DMS79 (cell line): ENCODE measurements at regions not wholly inside any gene's neighbourhood (a gene's known extent, or its start where the extent isn't known, plus 50 kb on each side); places are given as distances from the start of the nearest gene placed in this dataset.

Source experiments
- DNase-seq: peaks from one replicate; lab custom pipeline; 2025; lab: John Stamatoyannopoulos, UW

DNA sequence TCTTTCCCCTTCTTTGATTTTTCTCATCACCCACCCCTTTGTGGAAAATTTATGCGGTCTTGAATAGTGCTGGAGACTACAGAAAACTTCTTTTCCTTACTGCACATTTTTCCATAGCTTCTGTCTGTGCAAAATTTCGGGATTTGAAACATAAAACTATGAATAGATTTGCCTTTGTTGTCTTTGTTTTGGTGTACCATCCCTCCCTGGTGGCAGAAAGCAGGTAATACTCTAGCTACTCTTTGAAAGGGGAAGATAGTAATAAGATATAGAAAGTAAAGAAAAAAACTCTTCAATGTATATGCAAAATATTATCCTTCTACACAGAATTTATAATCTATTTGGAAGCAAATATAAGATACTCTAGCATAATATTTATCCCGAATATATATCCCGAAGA, 79.1 kb upstream of the LMO3 start:
- no peak for DNase-seq

DNA sequence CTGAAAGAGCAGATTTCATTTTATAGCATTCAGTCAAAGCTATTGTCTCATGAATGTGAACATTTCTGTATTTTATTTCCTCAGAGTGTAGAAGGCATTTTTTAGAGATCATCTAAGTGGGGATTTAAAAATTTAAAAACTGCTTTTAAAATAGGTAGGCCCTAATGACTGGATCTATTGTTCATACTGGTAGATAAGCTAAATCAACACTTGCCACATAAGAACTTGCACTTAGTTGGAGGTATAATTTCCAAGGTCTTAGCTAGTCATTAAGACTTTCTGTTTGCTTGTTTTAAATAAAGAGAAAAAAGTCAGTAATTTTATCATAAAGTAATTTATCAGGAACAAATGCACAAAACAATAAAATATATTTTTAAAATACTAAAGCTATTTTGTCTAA, 75.2 kb upstream of the LMO3 start:
- DNase-seq, result no peak

DNA sequence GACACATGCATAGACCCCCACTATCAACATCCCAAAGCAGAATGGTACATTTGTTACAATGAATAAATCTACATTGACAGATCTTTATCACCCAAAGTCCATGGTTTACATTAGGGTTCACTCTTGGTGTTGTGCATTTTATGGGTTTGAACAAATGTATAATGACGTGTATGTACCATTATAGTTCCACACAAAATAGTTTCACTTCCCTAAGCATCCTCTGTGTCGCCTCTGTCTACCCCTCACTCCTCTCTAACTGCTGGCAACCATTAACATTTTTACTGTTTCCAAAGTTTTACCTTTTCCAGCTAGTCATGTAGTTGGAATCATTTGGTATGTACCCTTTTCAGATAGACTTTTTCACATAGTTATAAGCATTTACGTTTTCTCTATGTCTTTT, 69.5 kb upstream of the LMO3 start:
- DNase-seq, result no peak

DNA sequence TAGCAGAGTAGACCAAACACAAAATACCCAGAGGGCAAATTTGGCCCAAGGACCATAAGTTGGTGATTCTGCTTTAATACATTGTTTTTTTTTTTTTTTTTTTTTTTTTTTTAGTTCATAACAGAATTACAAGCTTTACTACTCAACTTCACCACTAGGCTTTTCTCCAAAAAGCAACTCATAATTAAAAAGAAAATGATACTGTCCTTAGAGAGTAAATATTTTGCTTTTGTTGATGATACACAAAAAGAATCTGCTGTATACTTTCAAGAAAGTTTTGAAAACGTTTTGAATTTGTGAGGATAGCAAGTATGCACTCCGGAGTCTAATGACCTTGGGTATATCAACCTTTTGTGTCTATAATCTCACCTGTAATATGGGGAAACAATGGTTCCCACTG, 68.9 kb upstream of the LMO3 start:
- DNase-seq, result no peak

DNA sequence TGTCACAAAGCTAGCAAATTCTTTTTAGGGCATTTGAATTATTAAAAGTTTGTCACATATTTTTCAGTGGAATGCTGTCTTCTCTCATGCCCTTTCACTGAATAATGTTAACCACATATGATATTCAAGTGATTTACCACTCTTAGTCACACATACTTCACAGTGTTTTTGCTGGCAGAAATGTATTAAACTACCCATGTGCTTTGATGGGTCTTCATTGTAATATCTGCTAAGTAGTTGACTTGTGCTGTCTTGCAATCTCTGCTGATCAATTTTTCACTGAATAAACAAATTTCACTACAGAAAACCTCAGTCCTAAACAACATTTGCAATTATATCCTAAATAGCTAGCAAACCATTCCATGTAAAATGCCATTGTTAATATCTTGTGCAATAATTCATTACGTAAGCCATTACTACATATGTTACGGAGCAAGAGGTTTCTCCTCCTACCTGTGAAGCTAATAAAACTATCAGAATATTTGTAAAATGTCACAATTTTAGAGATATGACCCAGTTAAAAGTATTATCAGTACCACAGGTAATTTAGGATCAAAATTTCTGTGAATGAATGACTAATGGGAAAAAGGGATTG, 64.6 kb upstream of the LMO3 start:
- peak; percentile 4 for DNase-seq

DNA sequence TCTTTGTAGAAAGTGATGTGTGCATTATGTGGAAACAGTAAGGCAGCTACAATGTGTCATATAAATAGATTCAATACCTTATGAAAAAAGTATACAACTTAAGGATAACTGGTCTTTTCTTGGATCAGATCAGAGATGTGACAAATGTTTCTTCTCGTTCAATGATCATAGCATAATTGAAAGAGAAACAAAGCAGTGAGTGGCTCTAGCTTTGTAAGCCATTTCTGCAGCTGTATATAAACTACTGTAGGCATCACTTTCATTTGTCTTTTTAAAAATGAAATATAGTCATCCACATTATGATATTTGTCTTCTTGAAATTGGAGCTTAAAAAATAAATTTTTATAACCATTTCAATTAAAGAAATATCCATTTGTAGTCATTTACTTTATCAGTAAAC, 63.8 kb upstream of the LMO3 start:
- no peak for DNase-seq

DNA sequence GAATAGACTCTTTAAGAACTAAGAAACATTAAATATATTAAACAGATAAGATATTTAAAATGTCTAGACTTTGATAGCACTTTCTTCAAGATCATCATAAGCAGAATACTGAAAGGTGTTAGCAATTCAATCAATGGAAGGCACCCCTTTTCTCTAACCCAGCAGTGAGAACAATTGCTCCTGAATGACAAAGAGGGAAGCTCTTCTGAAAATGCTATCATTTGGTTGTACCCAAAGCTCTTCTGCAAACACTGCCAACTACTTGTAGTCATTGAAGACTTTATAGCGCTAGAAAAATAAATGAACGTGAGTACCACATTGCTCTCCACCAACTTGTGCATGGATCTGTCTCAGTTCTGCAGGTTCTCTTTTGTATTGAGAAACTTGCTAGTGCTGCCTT, 62.2 kb upstream of the LMO3 start:
- DNase-seq, result no peak

DNA sequence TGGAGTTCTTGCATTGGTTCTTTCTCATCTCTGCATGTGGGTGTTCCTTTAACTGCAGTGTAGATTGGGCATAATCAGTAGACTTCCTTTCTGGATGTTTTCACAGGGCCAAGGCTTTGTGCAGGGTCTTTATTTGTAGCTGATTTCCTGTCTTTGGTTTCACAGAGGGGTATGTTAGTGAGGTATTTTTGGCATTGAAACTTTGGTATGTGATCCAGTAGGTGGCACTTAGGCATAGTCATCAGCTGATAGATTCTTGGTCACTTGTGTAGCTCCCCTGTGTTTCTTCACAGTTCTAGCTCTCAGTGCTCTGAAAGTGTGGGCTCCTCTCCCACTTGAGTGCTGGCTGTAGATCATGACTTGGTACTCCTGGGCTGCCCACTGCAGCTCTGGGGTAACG, 52.7 kb upstream of the LMO3 start:
- no peak for DNase-seq
